Ovary (tissue), 7 donors: ENCODE measurements at regions not wholly inside any gene's neighbourhood (a gene's known extent, or its start where the extent isn't known, plus 50 kb on each side); places are given as distances from the start of the nearest gene placed in this dataset.

Experiments used
- DNase-seq, 5 donors: peaks; one replicate each; pipeline ENCODE4 v3.0.0-alpha.2; 2019 to 2020
- H3K27ac ChIP-seq, 2 donors: fragments of 200-600 bp; one replicate each; pipeline versions ENCODE4 v1.5.1 to v1.8.0; 2019 to 2022
- H3K27me3 ChIP-seq: fragments of 200-600 bp; one replicate; pipeline ENCODE4 v1.8.0; 2022
- H3K36me3 ChIP-seq: fragments of 200-600 bp; sonication (generic); one replicate; pipeline ENCODE4 v1.5.1; 2019
- H3K4me1 ChIP-seq: one replicate; pipeline ENCODE4 v1.8.1; 2013; ENCODE audit warnings: mild to moderate bottlenecking, moderate library complexity; ENCODE audit not compliant: insufficient read depth
- H3K4me3 ChIP-seq: fragments of 200-600 bp; sonication (generic); one replicate; pipeline ENCODE4 v1.5.1; 2017
- H3K9me3 ChIP-seq, 2 donors: fragments of 200-600 bp in 1 of 2; sonication (generic) in 1 of 2; one replicate each; pipeline versions ENCODE4 v1.5.1 to v1.8.1; 2013 to 2019; ENCODE audit warnings: mild to moderate bottlenecking in 1 of 2, moderate library complexity in 1 of 2
- CTCF ChIP-seq, 3 donors: fragments of 450-650 bp in 2 of 3; fragments of 200-600 bp in 1 of 3; IDR thresholded peaks; one replicate each; pipeline versions ENCODE4 v1.5.1 to v1.8.0; 2016 to 2022; ENCODE audit warnings: antibody characterized with exemption in 3 of 3, mild to moderate bottlenecking in 1 of 3
- EP300 ChIP-seq: sonication (generic); formaldehyde crosslinking; IDR thresholded peaks from one replicate; pipeline ENCODE4 v1.6.1; 2017; ENCODE audit warnings: antibody characterized with exemption
- POLR2A ChIP-seq: fragments of 450-650 bp; IDR thresholded peaks from one replicate; pipeline ENCODE4 v1.6.1; 2017; ENCODE audit warnings: antibody characterized with exemption, mild to moderate bottlenecking, moderate library complexity
- WGBS, 3 donors: extraction: QIAGEN DNeasy Blood & Tissue Kit in 1 of 3; methylation state at CpG; one replicate each; pipeline versions ENCODE4 v1.1.5 to v1.1.7; 2013 to 2017; 5-methylcytosine and 5-hydroxymethylcytosine counted together
- intact Hi-C, 4 donors: fragments of 100-400 bp; cut with DNase I; formaldehyde crosslinking; loops; one replicate each; pipeline versions ENCODE4 v1.11.0 to v1.15.1; 2022 to 2023
- donor health status: DM: no; HTN: no; CAD: no; lungs with moderate emphysema.
- donor health status: DM: no; HTN: no; CAD: no.
- donor health status: Bipolar disorder and iron deficiency.
- donor health status: DM: no; HTN: no; CAD: no.
- donor health status: DM: yes; HTN: yes; CAD: no.

DNA sequence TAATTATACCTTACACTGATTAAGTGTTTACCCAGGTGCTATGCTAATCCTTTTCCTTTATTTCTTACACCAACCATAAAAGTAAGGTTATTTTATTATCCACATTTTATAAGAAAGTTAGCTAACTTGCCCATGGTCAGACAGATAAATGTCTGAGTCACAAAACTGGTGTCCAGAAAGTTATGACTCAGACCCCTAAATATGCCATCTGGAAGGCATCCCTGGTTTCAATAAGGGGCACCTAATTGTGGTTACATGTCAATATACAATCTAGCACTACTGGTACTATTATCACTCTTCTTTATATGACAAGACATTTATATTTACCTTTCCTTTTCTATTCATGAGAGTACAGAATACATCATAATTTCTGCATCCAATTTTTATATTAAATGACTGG lies 496.5 kb upstream of the ADGRL2 start:
- Histone ChIP-seq H3K36me3 (no peaks in the 10 kb centered on the region), H3K4me3 (no peak overlapping the region), H3K9me3 (no peaks in the 10 kb centered on the region), H3K4me1 (no peaks in the 10 kb centered on the region), H3K27me3 (no peaks in the 10 kb centered on the region), H3K27ac (no peak overlapping the region)
- no peak for TF ChIP-seq POLR2A
- TF ChIP-seq CTCF (IDR thresholded peaks at IDR 0.05), result no peak
- TF ChIP-seq EP300, result no peak
- intact Hi-C loops, result no loop called here
- DNase-seq, result no peak

- H3K4me1 ChIP-seq, result peaks cover 3% of the 10 kb centered on the region
- no peak for DNase-seq
- TF ChIP-seq EP300 (no peak), POLR2A (no peak), CTCF (IDR thresholded peaks at IDR 0.05) (no peak)
- no peak overlapping the region for H3K4me3 ChIP-seq
- no peaks in the 10 kb centered on the region for H3K27me3 ChIP-seq
- no peaks in the 10 kb centered on the region for H3K9me3 ChIP-seq
- intact Hi-C loops, result no loop called here
- WGBS, 3 donors, result 89 to 93% (median 93%) methylated on average over 2 of the region's 2 CpGs
- H3K27ac ChIP-seq, result no peak overlapping the region
- H3K36me3 ChIP-seq, result no peaks in the 10 kb centered on the region
Measured at GRCh38 chr1:81299892-81300291, 500.8 kb upstream of the ADGRL2 start.

DNA sequence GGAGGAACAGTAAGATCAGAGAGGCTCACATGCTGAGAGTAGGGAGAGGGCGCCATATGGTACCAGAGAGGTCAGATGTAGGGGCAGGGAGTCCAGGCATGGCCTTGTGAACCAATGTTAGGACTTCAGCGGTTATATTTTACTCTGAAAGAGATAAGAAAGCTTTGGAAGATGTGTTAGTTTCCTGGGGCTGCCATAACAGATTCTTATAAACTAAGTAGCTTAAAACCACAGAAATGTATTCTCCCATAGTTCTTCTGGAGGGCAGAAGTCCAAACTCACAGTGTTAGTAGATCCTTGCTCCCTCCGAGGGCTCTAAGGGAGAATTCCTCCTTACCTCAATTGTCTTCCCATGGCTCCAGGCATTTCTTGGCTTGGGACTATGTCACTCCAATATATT lies 502.5 kb upstream of the ADGRL2 start:
- H3K27me3 ChIP-seq, result no peaks in the 10 kb centered on the region
- H3K9me3 ChIP-seq, result no peaks in the 10 kb centered on the region
- no peaks in the 10 kb centered on the region for H3K36me3 ChIP-seq
- H3K4me3 ChIP-seq, result no peak overlapping the region
- TF ChIP-seq CTCF (IDR thresholded peaks at IDR 0.05), result no peak
- no peak for TF ChIP-seq POLR2A
- no peak for TF ChIP-seq EP300
- H3K27ac ChIP-seq, result no peak overlapping the region
- intact Hi-C loops, result no loop called here
- no peak for DNase-seq
- peaks cover 3% of the 10 kb centered on the region for H3K4me1 ChIP-seq
- 69 to 85% (median 70%) methylated on average over 3 of the region's 3 CpGs for WGBS, 3 donors

GRCh38 chr1:81296601-81297000 lies 504.1 kb upstream of the ADGRL2 start:
- intact Hi-C loops, result no loop called here
- no peaks in the 10 kb centered on the region for H3K9me3 ChIP-seq
- H3K27ac ChIP-seq, result no peak overlapping the region
- H3K4me3 ChIP-seq, result no peak overlapping the region
- peaks cover 3% of the 10 kb centered on the region for H3K4me1 ChIP-seq
- no peak for DNase-seq
- WGBS, 3 donors, result 3 to 12% (median 7%) methylated on average over 1 of the region's 1 CpG
- H3K27me3 ChIP-seq, result no peaks in the 10 kb centered on the region
- TF ChIP-seq EP300 (no peak), CTCF (IDR thresholded peaks at IDR 0.05) (no peak), POLR2A (no peak)
- H3K36me3 ChIP-seq, result no peaks in the 10 kb centered on the region

DNA sequence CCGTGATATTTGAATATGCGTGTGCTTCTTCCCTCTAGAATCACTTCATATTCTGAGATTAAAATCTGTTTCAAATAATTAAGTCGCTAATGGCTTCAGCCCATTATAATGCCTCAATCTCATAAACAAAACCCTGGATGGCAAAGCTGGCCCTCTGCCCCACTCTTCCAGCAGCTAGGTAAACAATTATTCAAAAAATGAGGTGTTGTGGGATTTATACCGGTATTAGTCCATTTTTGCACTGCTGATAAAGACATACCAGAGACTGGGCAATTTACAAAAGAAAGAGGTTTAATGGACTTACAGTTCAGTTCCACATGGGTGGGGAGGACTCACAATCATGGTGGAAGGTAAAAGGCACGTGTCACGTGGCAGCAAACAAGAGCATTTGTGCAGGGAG lies 510.4 kb upstream of the ADGRL2 start:
- Histone ChIP-seq H3K9me3 (no peaks in the 10 kb centered on the region), H3K4me1 (no peaks in the 10 kb centered on the region), H3K27ac (no peak overlapping the region), H3K36me3 (no peaks in the 10 kb centered on the region), H3K4me3 (no peak overlapping the region), H3K27me3 (no peaks in the 10 kb centered on the region)
- DNase-seq, result no peak
- WGBS, 3 donors, result 89 to 92% (median 90%) methylated on average over 6 of the region's 6 CpGs
- intact Hi-C loops, result no loop called here
- no peak for TF ChIP-seq CTCF (IDR thresholded peaks at IDR 0.05)
- no peak for TF ChIP-seq EP300
- TF ChIP-seq POLR2A, result no peak
